Muscle of arm (tissue), 1 donor: ENCODE measurements at regions not wholly inside any gene's neighbourhood (a gene's known extent, or its start where the extent isn't known, plus 50 kb on each side); places are given as distances from the start of the nearest gene placed in this dataset.

Experiments used
- DNase-seq: peaks from one replicate; pipeline ENCODE4 v3.0.0-alpha.2; 2013

DNA sequence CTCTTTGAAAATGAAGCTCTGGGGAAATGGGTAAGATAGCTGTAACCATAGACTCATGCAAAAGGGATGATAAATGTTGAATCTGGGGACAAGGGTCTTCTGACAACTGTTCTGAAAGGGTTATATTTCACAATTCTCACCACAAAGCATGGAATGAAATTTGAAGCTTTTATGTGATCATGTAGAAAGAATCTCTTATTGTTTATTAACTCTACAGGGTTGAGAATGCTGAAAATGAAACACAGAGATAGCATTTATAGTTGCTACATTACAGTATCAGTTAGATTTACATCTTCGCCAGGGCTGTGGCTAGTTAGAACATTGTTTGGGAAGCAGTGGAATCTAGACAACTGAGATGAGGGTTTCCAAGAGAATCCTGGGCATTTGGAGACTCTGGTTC is 97.4 kb upstream of the LHCGR start:
- DNase-seq: no peak

DNA sequence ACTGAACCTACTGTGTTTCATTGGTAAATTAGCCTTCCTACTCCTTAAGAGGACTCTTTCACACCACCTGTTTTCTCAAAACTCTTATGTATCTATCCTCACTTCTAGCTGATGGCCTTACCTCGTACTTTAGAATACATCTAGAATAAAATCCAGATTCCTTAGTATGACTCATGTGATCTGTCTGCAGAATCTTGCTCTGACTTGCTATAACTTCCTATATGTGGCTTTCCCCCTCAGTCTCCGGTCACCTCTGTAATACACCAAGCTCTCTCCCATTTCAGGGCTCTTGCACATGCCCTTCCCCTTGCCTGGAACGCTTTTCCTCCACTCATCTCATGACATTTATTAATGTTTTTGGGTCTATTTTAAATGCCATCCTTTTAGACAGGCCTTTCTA is 95.6 kb upstream of the LHCGR start:
- no peak for DNase-seq

DNA sequence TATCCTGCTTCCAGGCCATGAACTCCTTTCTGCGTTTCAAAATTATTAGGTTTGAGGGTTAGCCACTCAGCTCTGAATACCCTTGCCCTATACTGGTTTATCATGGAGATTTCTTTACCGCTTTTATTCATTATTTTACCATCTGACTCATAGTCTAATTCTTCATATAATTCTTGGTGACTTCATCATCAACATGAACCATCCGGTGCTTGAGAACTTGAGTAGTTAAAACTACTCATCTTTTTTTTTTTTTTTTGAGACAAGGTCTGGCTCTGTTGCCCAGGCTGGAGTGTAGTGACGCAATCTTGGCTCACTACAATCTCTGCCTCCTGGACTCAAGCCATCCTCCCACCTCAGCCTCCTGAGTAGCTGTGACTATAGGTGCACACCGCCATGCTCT is 94.2 kb upstream of the LHCGR start:
- no peak for DNase-seq

GRCh38 chr2:48845684-48846083 is 90.2 kb upstream of the LHCGR start:
- DNase-seq: peak; percentile 9

DNA sequence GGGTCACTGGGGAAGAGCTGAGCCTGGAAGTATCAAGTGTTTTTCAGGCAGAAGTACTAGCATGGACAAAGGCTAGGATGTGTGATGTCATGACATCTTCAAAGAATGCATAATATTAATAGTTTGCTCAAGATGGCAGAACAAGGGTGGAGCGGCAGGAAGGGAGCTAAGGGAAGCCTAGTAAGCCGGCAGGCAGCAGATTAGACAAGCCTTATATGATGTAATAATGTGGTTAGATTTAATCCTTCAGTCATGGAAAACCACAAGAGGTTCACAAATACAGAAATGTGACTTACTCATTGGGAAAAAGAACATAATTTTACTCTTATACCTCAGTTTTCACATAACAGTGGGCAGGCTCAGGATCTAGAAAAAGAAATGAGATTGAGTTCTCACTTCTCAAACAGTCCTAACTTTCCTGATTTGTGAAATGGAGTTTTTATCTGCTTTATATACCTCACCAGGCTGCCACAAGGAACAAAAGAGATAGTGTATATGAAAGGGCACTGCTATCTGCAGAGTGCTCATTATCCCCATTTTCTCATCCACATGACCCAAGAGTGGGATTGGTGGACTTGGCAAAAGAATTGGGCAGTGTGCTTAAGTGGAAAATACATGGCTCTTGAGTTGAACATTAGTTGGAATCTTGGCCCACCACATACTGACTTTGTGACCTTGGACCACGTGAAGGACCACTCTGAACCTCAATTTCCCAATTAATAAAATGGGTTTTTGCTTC is 89.1 kb upstream of the LHCGR start:
- no peak for DNase-seq

DNA sequence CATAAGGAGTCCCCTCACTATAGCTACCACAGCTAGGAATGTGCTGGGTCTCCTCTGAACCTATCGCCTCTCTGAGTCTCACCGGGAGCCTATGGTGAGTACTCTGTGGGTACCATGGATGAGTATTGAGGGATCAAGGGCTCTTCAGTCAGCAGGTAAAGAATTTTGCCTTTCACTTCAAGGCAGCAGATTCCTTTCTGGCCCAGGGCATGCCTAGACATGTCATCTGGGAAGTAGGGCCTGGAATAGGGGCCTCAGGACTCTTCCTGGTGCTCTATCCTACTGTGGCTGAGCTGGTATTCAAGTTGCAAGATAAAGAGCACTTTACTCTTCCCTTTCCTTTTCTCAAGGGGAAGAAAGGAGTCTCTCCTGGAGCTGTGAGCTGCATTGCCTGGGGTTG is 85.6 kb upstream of the LHCGR start:
- DNase-seq: no peak

GRCh38 chr2:48838029-48838428 is 82.5 kb upstream of the LHCGR start:
- DNase-seq: no peak

DNA sequence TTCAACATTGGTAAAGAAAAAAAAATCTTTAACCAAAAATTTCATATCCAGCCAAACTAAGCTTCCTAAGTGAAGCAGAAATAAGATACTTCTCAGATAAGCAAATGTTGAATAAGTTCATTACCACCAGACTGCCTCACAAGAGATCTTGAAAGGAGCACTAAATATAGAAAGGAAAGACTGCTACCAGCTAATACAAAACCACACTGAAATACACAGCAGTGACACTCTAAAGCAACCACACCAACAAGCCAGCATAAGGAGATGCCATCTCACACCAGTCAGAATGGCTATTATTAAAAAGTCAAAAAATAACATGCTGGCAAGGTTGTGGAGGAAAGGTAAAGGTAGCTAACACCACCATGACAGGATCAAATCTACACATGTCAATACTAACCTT is 74.0 kb upstream of the LHCGR start:
- no peak for DNase-seq

GRCh38 chr2:48829036-48829435 is 73.5 kb upstream of the LHCGR start:
- DNase-seq: no peak

GRCh38 chr2:48826986-48827385 is 71.5 kb upstream of the LHCGR start:
- DNase-seq: no peak

GRCh38 chr2:48824116-48824515 is 68.6 kb upstream of the LHCGR start:
- DNase-seq: no peak

- no peak for DNase-seq
Measured at GRCh38 chr2:48819206-48819735, 63.7 kb upstream of the LHCGR start.

DNA sequence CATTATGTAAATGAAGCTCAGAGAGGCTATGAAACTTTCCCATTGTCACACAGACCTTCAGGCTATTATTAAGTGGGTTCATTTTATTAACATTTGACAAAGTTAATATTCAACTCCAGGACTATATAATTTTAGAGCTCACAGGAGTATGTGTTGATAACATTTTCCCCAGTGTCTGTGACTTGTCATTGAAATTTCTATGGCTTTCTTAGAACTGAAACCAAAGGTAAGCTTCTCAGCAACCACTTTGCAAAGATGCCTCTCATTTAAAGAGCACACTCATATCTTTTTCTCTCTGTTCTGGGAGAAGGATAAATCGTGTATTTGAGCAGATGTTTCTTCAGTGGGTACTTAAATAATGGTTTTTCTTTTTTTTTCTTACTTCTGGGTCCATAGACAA is 61.8 kb upstream of the LHCGR start:
- no peak for DNase-seq

DNA sequence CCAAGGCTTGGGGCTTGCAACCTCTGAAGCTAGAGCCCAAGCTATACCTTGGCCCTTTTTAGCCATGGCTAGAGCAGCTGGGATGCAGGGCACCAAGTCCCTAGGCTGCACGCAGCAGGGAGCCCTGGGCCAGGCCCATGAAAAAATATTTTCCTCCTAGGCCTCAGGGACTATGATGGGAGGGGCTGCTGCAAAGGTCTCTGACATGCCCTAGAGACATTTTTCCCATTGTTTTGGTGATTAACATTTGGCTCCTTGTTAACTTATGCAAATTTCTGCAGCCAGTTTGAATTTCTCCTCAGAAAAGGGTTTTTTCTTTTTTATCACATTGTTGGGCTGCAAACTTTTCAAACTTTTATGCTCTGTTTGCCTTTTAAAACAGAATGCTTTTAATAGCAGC is 56.9 kb upstream of the LHCGR start:
- no peak for DNase-seq

DNA sequence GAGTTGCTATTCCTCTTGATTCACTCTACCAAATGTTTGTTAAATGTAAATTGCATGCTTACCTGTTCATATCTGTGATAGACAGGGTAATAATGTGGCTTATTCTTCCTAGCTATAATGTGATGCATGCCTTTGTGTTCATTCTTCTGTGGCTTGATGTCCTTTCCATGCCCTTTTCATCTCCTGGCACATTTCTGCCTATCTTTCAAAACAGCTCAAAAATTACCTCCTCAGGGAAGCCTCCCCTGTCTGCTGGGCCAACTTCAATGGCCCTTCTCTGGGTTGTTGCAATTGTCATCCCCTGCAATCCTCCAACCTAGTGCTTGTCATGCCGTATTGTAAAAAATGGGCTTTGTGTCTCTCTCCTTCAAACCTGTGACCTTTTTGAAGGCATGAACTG is 52.8 kb upstream of the LHCGR start:
- no peak for DNase-seq
